HepG2 (cell line): ENCODE measurements at regions not wholly inside any gene's neighbourhood (a gene's known extent, or its start where the extent isn't known, plus 50 kb on each side); places are given as distances from the start of the nearest gene placed in this dataset.

Experiments used
- ATAC-seq: fragments of 200-7000 bp; cut with Tn5 transposase; 3 replicates; pipeline ENCODE4 v1.9.1; 2020; ENCODE audit warnings: mild to moderate bottlenecking, moderate library complexity
- BruUV-seq: library from RNA; stranded (reverse); fragments of 400-500 nt; replicated peaks from 2 replicates; lab custom pipeline; 2021; lab: Mats Ljungman, UMichigan
- CTCF ChIA-PET: fragments of 300-600 bp; formaldehyde crosslinking; extraction: SDS; loops from one replicate; lab custom pipeline; 2021; ENCODE audit warnings: low total read pairs, inconsistent platforms, low intra/inter-chr PET ratio; lab: Yijun Ruan, JAX
- POLR2A ChIA-PET: fragments of 350-600 bp; sonication (Branson Sonifier 250); formaldehyde crosslinking; loops from one replicate; lab custom pipeline; 2020; ENCODE audit warnings: antibody characterized with exemption, inconsistent platforms; lab: Yijun Ruan, JAX
- DNase-seq: peaks from one replicate; pipeline ENCODE4 v3.0.0-alpha.2; 2015; ENCODE audit warnings: low spot score
- FAIRE-seq: peaks from 3 replicates; lab custom pipeline; 2011; peaks lifted over from hg19 to GRCh38; lab: Jason Lieb, UNC
- H2AFZ ChIP-seq: one replicate; pipeline ENCODE4 v1.6.1; 2011; ENCODE audit warnings: low read length, inconsistent platforms
- H3K27ac ChIP-seq: fragments of 300-600 bp; 3 replicates; pipeline ENCODE4 v1.8.0; 2011; ENCODE audit warnings: mixed run types, mild to moderate bottlenecking, mixed read lengths, low read length, inconsistent platforms; ENCODE audit not compliant: insufficient read depth; ENCODE audit errors: extremely low read length
- H3K27me3 ChIP-seq, 2 experiments: fragments of 200-600 bp in 1 of 2; 2 replicates in 1 of 2; 3 replicates in 1 of 2; pipeline versions ENCODE4 v1.6.0 to v1.8.0; 2011; ENCODE audit warnings: low read length in 2 of 2, mild to moderate bottlenecking in 2 of 2, moderate library complexity in 2 of 2, inconsistent platforms in 1 of 2; ENCODE audit not compliant: insufficient read depth in 2 of 2, control insufficient read depth in 1 of 2
- H3K36me3 ChIP-seq, 2 experiments: fragments of 200-600 bp in 1 of 2; replicated peaks in 1 of 2; 2 replicates in 1 of 2; 3 replicates in 1 of 2; pipeline versions ENCODE4 v1.5.1 to v1.8.0; 2011; ENCODE audit warnings: low read length in 2 of 2, inconsistent platforms in 1 of 2; ENCODE audit not compliant: insufficient read depth in 2 of 2, control insufficient read depth in 1 of 2
- H3K4me1 ChIP-seq: 2 replicates; pipeline ENCODE4 v1.5.1; 2012; ENCODE audit warnings: low read length, inconsistent platforms; ENCODE audit not compliant: insufficient read depth
- H3K4me2 ChIP-seq: 2 replicates; pipeline ENCODE4 v1.6.0; 2011; ENCODE audit warnings: low read depth, low read length, inconsistent platforms
- H3K4me3 ChIP-seq, 3 experiments: fragments of 200-600 bp in 1 of 3; sonication (generic), shearing (Covaris generic) in 1 of 3; replicated peaks in 1 of 3; 2 replicates each; pipeline ENCODE4 v1.5.1; 2011 to 2016; ENCODE audit warnings: low read length in 3 of 3, inconsistent platforms in 2 of 3, low read depth in 2 of 3, mild to moderate bottlenecking in 2 of 3, control low read depth in 1 of 3, mixed read lengths in 1 of 3; ENCODE audit not compliant: insufficient read depth in 1 of 3
- H3K79me2 ChIP-seq: one replicate; pipeline ENCODE4 v1.6.1; 2011; ENCODE audit warnings: low read length, inconsistent platforms; ENCODE audit not compliant: insufficient read depth
- H3K9ac ChIP-seq: 2 replicates; pipeline ENCODE4 v1.6.0; 2011; ENCODE audit warnings: mild to moderate bottlenecking, low read depth, low read length, inconsistent platforms; ENCODE audit not compliant: insufficient read depth
- H3K9me3 ChIP-seq: 2 replicates; pipeline ENCODE4 v1.5.1; 2012; ENCODE audit warnings: mild to moderate bottlenecking, low read length
- H4K20me1 ChIP-seq: 2 replicates; pipeline ENCODE4 v1.6.0; 2011; ENCODE audit warnings: inconsistent platforms, mild to moderate bottlenecking, low read length, moderate library complexity; ENCODE audit not compliant: insufficient read depth
- EED ChIP-seq: sonication (generic); formaldehyde crosslinking; IDR thresholded peaks from 2 replicates; pipeline ENCODE4 v1.5.0; 2020; ENCODE audit warnings: mild to moderate bottlenecking, missing genetic modification reagents
- HNF1B ChIP-seq: sonication (generic); formaldehyde crosslinking; IDR thresholded peaks from 2 replicates; pipeline ENCODE4 v1.5.1; 2020; ENCODE audit warnings: mild to moderate bottlenecking, moderate library complexity, missing genetic modification reagents
- IRF1 ChIP-seq: sonication (generic); formaldehyde crosslinking; IDR thresholded peaks from 2 replicates; pipeline ENCODE4 v1.4.0; 2020; ENCODE audit warnings: low read depth, mild to moderate bottlenecking, missing genetic modification reagents
- JUND ChIP-seq: sonication (generic); formaldehyde crosslinking; IDR thresholded peaks from 2 replicates; pipeline ENCODE4 v1.8.0; 2022; ENCODE audit warnings: mild to moderate bottlenecking, missing genetic modification reagents
- RARA ChIP-seq: IDR thresholded peaks from 2 replicates; pipeline ENCODE4 v1.6.1; 2016; ENCODE audit warnings: missing genetic modification reagents, missing compliant biosample characterization
- TCF7L2 ChIP-seq: IDR thresholded peaks from 2 replicates; pipeline ENCODE4 v1.6.1; 2011; ENCODE audit warnings: mild to moderate bottlenecking, low read depth, low read length, moderate library complexity
- ZNF383 ChIP-seq: sonication (generic); formaldehyde crosslinking; IDR thresholded peaks from 2 replicates; pipeline ENCODE4 v1.4.0; 2020; ENCODE audit warnings: missing genetic modification reagents, mild to moderate bottlenecking, borderline replicate concordance
- ZNF513 ChIP-seq: sonication (generic); formaldehyde crosslinking; conservative IDR thresholded peaks from 2 replicates; pipeline ENCODE4 v1.5.0; 2020; ENCODE audit warnings: missing genetic modification reagents
- ZNF557 ChIP-seq: sonication (generic); formaldehyde crosslinking; IDR thresholded peaks from 2 replicates; pipeline ENCODE4 v1.4.0; 2020; ENCODE audit warnings: missing genetic modification reagents
- ZNF788 ChIP-seq: sonication (generic); formaldehyde crosslinking; IDR thresholded peaks from 2 replicates; pipeline ENCODE4 v1.5.0; 2020; ENCODE audit warnings: mild to moderate bottlenecking, missing genetic modification reagents, borderline replicate concordance
- WGBS: methylation state at CpG from one replicate; pipeline ENCODE4 v1.1.6; 2017; ENCODE audit warnings: low lambda C conversion rate; 5-methylcytosine and 5-hydroxymethylcytosine counted together
- in situ Hi-C: cut with HindIII; loops from 2 replicates; pipeline ENCODE4 v1.10.0; 2017; ENCODE audit warnings: low pct_unique_long_range_greater_than_20kb; ENCODE audit not compliant: extremely low pct_ligation_motif_present
- intact Hi-C: fragments of 100-400 bp; cut with micrococcal nuclease; formaldehyde crosslinking; loops from one replicate; pipeline ENCODE4 v1.10.0; 2022; ENCODE audit not compliant: unreplicated experiment

- Histone ChIP-seq H3K4me1 (no peaks in the 10 kb centered on the region), H3K36me3 (no peaks in the 10 kb centered on the region), H3K27ac (no peak overlapping the region), H2AFZ (no peak overlapping the region), H3K9ac (no peak overlapping the region), H3K79me2 (no peaks in the 10 kb centered on the region), H3K9me3 (no peaks in the 10 kb centered on the region), H4K20me1 (no peaks in the 10 kb centered on the region; the same call in 1 of the 2 replicates), H3K4me3 (no peak overlapping the region), H3K4me2 (no peak overlapping the region), H3K27me3 (no peaks in the 10 kb centered on the region)
- intact Hi-C loops = no loop called here
- no peak for TF ChIP-seq ZNF513 (CRISPR knock-in tag)
- TF ChIP-seq TCF7L2 = no peak
- no peak for TF ChIP-seq ZNF383 (CRISPR knock-in tag)
- TF ChIP-seq JUND (CRISPR knock-in tag) = no peak
- no peak for TF ChIP-seq ZNF788
- no peak for DNase-seq
- POLR2A ChIA-PET = no interaction called here
- FAIRE-seq = no peak
- CTCF ChIA-PET = no interaction called here
- 0% methylated on average over 3 of the region's 3 CpGs for WGBS
- in situ Hi-C loops = no loop called here
- no peak for ATAC-seq
- BruUV-seq = no TSS peak
These were observed 272.5 kb downstream of the TFEC start for GRCh38 chr7:115758025-115758424.

GRCh38 chr7:115754226-115754625 is 276.3 kb downstream of the TFEC start:
- Histone ChIP-seq H2AFZ (no peak overlapping the region), H3K79me2 (no peaks in the 10 kb centered on the region), H3K36me3 (no peaks in the 10 kb centered on the region), H3K4me1 (no peaks in the 10 kb centered on the region), H3K9me3 (no peaks in the 10 kb centered on the region), H3K4me2 (no peak overlapping the region), H3K4me3 (no peak overlapping the region), H3K27me3 (no peaks in the 10 kb centered on the region), H3K9ac (no peak overlapping the region), H3K27ac (no peak overlapping the region), H4K20me1 (no peaks in the 10 kb centered on the region; the same call in 1 of the 2 replicates)
- FAIRE-seq (no peak), DNase-seq (no peak), ATAC-seq (no peak)
- CTCF ChIA-PET = no interaction called here
- TF ChIP-seq RARA (no peak), EED (CRISPR knock-in tag) (no peak), IRF1 (CRISPR knock-in tag) (no peak), HNF1B (CRISPR knock-in tag) (no peak), ZNF557 (CRISPR knock-in tag) (no peak)
- no TSS peak for BruUV-seq
- 4% methylated on average over 2 of the region's 2 CpGs for WGBS
- POLR2A ChIA-PET = no interaction called here
- in situ Hi-C loops (no loop called here), intact Hi-C loops (no loop called here)
